OCI-LY3 (cell line): ENCODE measurements at regions not wholly inside any gene's neighbourhood (a gene's known extent, or its start where the extent isn't known, plus 50 kb on each side); places are given as distances from the start of the nearest gene placed in this dataset.
"Not testable (repeated sequence)": the region's sequence is repeated elsewhere in the genome, so short reads cannot be mapped to it uniquely, and the experiment has no call there.

ENCODE experiments used
- EZH2phosphoT487 ChIP-seq: fragments of 200-600 bp; shearing (Covaris generic); IDR thresholded peaks from 2 replicates; pipeline ENCODE4 v1.6.1; 2018; ENCODE audit warnings: antibody characterized with exemption, mixed run types, low read depth
- TF ChIP-seq, protein P1 (sequence below): fragments of 200-600, 300-600 bp; sonication (generic); IDR thresholded peaks from 2 replicates; pipeline ENCODE4 v1.5.1; 2014; ENCODE audit warnings: antibody characterized with exemption, low read length, low read depth

DNA sequence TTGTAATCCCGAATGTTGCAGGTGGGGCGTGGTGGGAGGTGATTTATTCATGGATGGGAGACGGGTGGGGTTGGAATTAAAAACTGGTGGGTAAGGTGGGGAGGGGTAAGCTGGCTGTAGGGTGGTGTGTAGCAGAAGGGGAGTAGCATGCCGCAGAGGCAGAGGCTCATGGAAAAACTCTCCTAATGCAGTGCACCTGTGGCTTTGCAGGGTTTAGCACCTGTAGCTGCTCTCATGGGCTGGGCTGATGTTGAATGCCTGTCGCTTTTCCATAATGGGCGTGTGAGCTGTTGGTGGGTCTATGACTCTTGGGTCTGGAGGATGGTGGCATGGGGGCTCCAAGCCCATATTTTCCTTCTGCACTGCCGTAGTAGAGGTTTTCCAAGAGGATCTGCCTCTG lies 169.0 kb upstream of the ZNF519 start:
- TF ChIP-seq, protein P1, sequence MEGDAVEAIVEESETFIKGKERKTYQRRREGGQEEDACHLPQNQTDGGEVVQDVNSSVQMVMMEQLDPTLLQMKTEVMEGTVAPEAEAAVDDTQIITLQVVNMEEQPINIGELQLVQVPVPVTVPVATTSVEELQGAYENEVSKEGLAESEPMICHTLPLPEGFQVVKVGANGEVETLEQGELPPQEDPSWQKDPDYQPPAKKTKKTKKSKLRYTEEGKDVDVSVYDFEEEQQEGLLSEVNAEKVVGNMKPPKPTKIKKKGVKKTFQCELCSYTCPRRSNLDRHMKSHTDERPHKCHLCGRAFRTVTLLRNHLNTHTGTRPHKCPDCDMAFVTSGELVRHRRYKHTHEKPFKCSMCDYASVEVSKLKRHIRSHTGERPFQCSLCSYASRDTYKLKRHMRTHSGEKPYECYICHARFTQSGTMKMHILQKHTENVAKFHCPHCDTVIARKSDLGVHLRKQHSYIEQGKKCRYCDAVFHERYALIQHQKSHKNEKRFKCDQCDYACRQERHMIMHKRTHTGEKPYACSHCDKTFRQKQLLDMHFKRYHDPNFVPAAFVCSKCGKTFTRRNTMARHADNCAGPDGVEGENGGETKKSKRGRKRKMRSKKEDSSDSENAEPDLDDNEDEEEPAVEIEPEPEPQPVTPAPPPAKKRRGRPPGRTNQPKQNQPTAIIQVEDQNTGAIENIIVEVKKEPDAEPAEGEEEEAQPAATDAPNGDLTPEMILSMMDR: not testable (repeated sequence)
- TF ChIP-seq EZH2phosphoT487: not testable (repeated sequence)
